ENCODE measurements at regions not wholly inside any gene's neighbourhood (a gene's known extent, or its start where the extent isn't known, plus 50 kb on each side); places are given as distances from the start of the nearest gene placed in this dataset.

- H3K4me3 ChIP-seq (ENCODE audit: low read depth, low read length), result no peak overlapping the region
- TF ChIP-seq CTCF (conservative IDR thresholded peaks at IDR 0.05; ENCODE audit: low read depth, low read length), result no peak
- no peak for DNase-seq (ENCODE audit: low read depth)
Measured at GRCh38 chr1:98437011-98437410, 224.5 kb upstream of the SNX7 start.

- no peak for TF ChIP-seq CTCF (conservative IDR thresholded peaks at IDR 0.05; ENCODE audit: low read depth, low read length)
- DNase-seq (ENCODE audit: low read depth), result peak; percentile 12
- H3K4me3 ChIP-seq (ENCODE audit: low read depth, low read length), result no peak overlapping the region
Measured at GRCh38 chr1:98429965-98430443, 231.5 kb upstream of the SNX7 start.

GRCh38 chr1:98428864-98429263 is 232.7 kb upstream of the SNX7 start:
- no peak for DNase-seq (ENCODE audit: low read depth)

GRCh38 chr1:98427664-98428063 is 233.9 kb upstream of the SNX7 start:
- DNase-seq (ENCODE audit: low read depth), result no peak
- no peak for TF ChIP-seq CTCF (conservative IDR thresholded peaks at IDR 0.05; ENCODE audit: low read depth, low read length)
- no peak overlapping the region for H3K4me3 ChIP-seq (ENCODE audit: low read depth, low read length)

More at GRCh38 chr1:98428864-98429263, 232.7 kb upstream of the SNX7 start:
- no peak overlapping the region for H3K4me3 ChIP-seq (ENCODE audit: low read depth, low read length)
- TF ChIP-seq CTCF (conservative IDR thresholded peaks at IDR 0.05; ENCODE audit: low read depth, low read length), result no peak

GRCh38 chr1:98426092-98426491 is 235.4 kb upstream of the SNX7 start:
- no peak for TF ChIP-seq CTCF (conservative IDR thresholded peaks at IDR 0.05; ENCODE audit: low read depth, low read length)
- H3K4me3 ChIP-seq (ENCODE audit: low read depth, low read length), result no peak overlapping the region
- no peak for DNase-seq (ENCODE audit: low read depth)

- H3K4me3 ChIP-seq (ENCODE audit: low read depth, low read length), result no peak overlapping the region
- no peak for TF ChIP-seq CTCF (conservative IDR thresholded peaks at IDR 0.05; ENCODE audit: low read depth, low read length)
- no peak for DNase-seq (ENCODE audit: low read depth)
Measured at GRCh38 chr1:98422816-98423215, 238.7 kb upstream of the SNX7 start.

GRCh38 chr1:98421085-98421435 is 240.5 kb upstream of the SNX7 start:
- DNase-seq (ENCODE audit: low read depth), result no peak
- no peak for TF ChIP-seq CTCF (conservative IDR thresholded peaks at IDR 0.05; ENCODE audit: low read depth, low read length)
- H3K4me3 ChIP-seq (ENCODE audit: low read depth, low read length), result no peak overlapping the region

Data from epithelial cell of proximal tubule (primary cell).